Activated CD8-positive, alpha-beta memory T cell treated with anti-CD3 and anti-CD28 coated beads for 36 hours (primary cell): ENCODE measurements at regions not wholly inside any gene's neighbourhood (a gene's known extent, or its start where the extent isn't known, plus 50 kb on each side); places are given as distances from the start of the nearest gene placed in this dataset.

Experiments
- CTCF ChIA-PET: fragments of 350-600 bp; sonication (Branson Sonifier 250); formaldehyde crosslinking; loops from one replicate; lab custom pipeline; 2021; ENCODE audit warnings: antibody characterized with exemption; lab: Charles Lee
- POLR2A ChIA-PET: fragments of 350-600 bp; sonication (Branson Sonifier 250); formaldehyde crosslinking; loops from one replicate; lab custom pipeline; 2021; ENCODE audit warnings: antibody characterized with exemption; lab: Charles Lee

DNA sequence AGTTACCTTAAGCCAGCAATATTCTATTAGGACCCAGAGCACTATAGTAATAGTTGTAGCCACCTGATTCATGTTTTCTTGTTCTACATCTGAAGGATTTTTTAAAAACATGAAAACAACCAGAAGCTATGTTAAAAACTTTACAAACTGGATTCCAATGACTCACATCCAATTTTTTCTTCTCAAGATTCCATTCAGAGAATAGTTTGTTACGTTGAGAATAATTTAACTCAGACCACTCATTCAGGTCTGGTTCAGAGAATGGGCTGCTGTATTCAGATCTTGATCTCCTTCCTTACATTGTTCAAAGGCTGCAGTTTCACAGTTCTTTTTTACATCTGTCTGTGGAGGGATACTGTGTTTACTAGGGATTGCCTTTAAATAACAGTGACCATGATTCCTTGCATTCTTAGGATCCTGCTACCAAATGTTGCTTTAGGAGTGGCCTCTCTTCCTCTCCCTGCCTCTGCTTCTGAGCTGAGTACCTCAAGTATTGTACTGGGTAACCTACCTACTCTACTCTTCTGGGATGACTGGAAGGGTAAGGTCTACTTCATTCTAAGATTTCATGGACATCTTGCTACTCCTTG lies 448.0 kb upstream of the FBXO33 start:
- ChIA-PET CTCF (interaction anchor here (0.6 kb wide), 1 partner anchor 65 kb away, joined by 3 read pairs; no protein-coding TSS in a partner anchor), POLR2A (no interaction called here)

GRCh38 chr14:39877577-39878190 lies 445.5 kb upstream of the FBXO33 start:
- POLR2A ChIA-PET: no interaction called here
- CTCF ChIA-PET: no interaction called here

DNA sequence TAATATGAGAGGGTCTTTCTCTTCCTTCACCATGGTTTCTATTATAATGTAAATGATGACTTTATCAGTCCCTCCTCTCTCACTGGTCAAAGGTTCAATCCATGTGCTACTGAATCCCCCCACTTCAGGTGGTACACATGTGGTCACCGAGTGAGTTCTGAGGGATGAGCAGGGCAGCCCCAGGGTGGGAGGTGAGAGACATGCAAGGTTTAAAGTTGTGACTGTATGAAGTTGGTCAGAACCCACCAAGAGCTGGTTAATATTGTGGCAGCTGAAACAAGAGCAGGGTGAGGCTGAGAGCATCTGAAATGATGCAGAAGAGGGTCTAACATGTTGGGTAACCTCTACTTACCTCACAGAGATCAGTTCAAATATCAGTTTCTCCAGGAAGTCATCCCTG lies 444.7 kb upstream of the FBXO33 start:
- CTCF ChIA-PET: no interaction called here
- POLR2A ChIA-PET: no interaction called here

- CTCF ChIA-PET: no interaction called here
- POLR2A ChIA-PET: no interaction called here
Measured at GRCh38 chr14:39875028-39875427, 442.8 kb upstream of the FBXO33 start.

GRCh38 chr14:39873791-39874190 lies 441.6 kb upstream of the FBXO33 start:
- ChIA-PET POLR2A (no interaction called here), CTCF (no interaction called here)

DNA sequence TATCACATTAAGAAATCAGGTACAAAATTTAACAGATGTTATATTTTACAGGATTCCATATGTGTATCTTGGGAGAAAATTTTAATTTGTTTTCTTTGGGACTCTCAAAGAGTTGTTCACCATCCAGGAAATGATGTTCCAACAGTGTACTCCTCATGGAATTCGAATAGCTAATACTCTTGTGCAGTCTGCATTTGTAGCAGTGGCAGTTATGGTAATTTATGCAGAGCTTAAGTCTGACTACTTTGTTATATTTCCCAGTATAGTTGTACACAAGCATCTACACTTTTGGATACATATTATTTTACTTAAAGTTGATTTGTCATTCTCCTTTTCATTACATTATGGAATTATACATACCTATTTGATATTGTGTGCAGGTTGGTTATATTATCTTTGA lies 436.7 kb upstream of the FBXO33 start:
- POLR2A ChIA-PET: no interaction called here
- CTCF ChIA-PET: no interaction called here

DNA sequence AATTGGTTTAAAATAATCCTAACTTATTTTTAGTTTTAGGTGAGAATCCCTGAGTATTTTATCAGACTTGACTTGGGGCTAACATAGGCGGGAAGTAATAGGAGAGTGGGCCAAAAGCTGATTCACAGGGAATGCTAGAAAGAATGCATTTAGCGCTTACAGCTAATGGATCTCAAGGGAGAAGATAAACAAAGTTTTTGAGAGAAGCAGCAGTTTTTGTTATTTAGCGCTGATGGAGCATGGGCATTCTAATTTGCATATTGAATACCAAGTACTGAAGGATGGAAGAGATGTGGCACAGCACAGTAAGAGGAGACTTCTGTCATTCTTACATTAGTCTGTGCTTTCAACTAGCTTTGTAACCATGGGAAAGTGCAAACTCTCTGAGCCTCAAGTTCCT lies 436.0 kb upstream of the FBXO33 start:
- ChIA-PET CTCF (no interaction called here), POLR2A (no interaction called here)

- POLR2A ChIA-PET: no interaction called here
- CTCF ChIA-PET: no interaction called here
Measured at GRCh38 chr14:39863441-39863840, 431.2 kb upstream of the FBXO33 start.

DNA sequence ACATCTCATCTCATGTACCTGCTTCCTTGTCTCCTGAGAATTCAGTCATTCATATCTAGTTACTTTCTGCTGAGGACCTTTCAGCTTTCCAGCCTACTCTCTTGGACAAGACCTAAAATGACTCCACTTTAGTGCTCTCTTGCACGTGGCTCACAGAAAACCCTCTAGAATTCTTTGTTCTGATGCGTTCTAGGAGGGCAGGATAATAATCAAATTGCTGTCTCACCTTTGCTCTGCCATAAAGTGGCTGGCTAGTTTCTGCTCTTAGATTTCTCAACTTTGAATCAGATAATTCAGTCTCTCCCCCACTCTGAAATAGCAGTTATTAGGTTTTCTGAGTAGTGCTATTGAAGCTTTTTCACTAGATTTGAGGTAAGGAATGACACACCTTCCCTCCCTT lies 429.5 kb upstream of the FBXO33 start:
- ChIA-PET POLR2A (no interaction called here), CTCF (no interaction called here)

DNA sequence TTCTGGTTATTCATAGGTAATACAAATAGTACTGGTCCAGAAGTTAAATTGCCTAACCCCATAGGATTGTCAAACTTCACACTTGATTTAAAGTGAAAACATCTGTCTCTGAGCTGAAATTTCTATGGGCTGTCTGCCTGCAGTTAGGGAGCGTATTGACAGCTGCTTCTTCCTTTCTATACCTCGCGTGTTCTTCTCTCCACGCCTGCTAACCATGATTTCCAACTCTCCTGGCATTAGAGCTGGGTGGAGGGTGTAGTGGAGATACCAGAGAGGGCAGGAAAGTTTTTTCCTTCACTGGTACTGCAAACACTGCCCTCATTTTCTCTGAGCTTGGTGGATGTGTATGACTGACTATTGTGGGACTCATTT lies 429.0 kb upstream of the FBXO33 start:
- CTCF ChIA-PET: no interaction called here
- POLR2A ChIA-PET: no interaction called here

DNA sequence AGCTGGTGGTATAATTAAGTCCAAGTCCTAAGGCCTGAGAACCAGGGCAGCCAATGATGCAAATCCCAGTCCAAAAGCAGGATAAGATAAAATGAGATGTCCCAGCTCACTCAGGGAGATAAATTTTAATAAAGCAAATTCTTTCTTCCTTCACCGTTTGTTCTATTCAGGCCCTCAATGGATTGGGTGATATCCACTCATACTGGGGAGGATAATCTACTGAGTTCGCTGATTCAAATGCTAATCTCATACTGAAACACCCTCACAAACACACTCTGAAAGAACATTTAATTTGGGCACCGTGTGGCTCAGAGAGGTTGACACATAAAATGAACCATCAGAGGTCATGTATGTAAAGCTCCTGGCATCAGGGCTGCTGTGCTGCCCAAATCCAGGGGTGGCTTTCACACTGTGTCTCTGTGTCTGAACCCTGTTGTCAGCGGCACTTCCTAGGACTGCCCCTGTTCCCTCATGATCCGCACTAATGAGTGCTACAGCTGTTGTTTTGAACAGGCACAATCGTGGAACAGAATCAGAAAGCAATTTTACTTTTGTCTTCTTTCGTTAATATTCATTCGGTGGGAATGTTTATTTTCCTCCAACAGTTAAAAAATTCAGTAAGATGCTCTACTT lies 428.5 kb upstream of the FBXO33 start:
- ChIA-PET CTCF (no interaction called here), POLR2A (no interaction called here)

DNA sequence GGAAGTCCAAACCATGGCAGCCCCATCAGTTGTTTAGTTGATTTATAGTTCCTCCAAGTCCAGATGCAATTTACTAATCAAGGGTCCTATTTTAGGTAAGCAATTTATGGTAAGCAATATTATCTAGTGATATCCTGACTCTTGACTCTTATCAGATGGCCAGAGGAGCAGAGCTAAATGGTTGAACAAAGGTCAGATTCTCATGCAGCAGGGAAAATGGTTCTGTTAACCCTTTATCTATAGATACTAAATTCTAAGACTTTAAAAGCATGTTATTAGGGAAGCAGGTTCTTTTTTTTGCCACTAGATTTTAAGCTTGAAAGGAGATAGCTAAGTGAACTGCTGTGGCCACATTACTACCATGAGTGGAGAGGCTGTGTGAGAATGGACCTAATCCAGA lies 427.1 kb upstream of the FBXO33 start:
- POLR2A ChIA-PET: no interaction called here
- CTCF ChIA-PET: no interaction called here

GRCh38 chr14:39857376-39858055 lies 425.3 kb upstream of the FBXO33 start:
- ChIA-PET CTCF (no interaction called here), POLR2A (no interaction called here)

DNA sequence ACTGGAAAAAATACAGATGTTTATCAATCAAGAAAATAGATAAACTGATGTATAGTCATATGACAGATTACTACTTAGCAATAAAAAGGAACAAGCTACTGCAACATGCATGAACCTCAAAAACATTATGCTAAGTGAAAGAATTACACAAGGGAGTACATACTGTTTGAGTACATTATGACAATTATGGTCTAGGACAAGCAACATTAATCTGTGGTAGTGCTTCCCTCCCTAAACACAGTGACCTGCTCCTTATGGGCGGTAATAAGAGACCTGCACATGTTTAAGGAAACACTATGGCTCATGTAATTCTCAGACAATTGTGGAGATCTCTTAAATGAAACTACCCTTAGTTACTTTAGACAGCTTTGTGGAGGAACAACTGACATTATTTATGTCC lies 421.2 kb upstream of the FBXO33 start:
- CTCF ChIA-PET: no interaction called here

GRCh38 chr14:39851202-39851601 lies 419.0 kb upstream of the FBXO33 start:
- ChIA-PET CTCF (no interaction called here), POLR2A (no interaction called here)

More for the DNA sequence above, 421.2 kb upstream of the FBXO33 start:
- POLR2A ChIA-PET: no interaction called here

- ChIA-PET POLR2A (no interaction called here), CTCF (no interaction called here)
Measured at GRCh38 chr14:39847852-39848251, 415.6 kb upstream of the FBXO33 start.

DNA sequence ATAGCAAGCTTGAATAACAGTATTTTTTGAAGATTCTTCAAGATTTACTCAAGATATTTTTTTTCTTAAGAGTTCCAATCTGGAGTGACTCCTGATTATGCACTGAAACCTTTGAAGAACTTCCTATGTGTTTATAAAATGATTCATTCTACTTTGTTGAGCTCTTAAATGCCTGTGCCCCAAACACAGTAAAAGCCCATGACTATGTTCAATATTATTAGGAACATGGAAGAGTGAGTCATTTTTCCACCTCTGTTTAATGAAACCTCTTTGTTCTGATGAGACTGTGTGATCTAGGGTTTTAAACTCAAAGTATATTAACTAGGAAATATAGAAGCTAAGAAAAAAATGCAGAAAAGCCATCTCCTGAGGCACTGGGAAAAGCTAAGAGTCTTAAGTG lies 415.0 kb upstream of the FBXO33 start:
- POLR2A ChIA-PET: no interaction called here

DNA sequence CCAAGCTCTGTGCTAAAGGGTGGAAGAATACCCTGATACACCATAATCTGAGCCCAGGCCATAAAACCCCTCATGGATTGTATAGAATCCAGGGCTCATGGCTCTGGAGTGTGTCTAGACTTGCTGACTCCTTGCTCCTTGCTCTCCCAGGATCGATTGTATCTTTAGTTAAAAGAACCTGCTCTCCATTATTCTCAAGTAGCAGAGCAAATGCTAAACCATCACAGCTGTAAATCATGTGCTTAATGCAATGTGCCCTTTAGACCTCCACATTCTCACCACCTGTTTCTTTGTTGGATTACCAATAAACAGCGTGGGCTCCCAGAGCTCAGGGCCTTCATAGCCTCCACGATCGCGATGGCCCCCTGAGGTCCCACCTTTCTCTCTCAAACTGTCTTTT lies 411.6 kb upstream of the FBXO33 start:
- CTCF ChIA-PET: no interaction called here
- POLR2A ChIA-PET: no interaction called here

More for the DNA sequence above, 415.0 kb upstream of the FBXO33 start:
- CTCF ChIA-PET: no interaction called here

- ChIA-PET POLR2A (no interaction called here), CTCF (no interaction called here)
Measured at GRCh38 chr14:39841088-39841487, 408.9 kb upstream of the FBXO33 start.

DNA sequence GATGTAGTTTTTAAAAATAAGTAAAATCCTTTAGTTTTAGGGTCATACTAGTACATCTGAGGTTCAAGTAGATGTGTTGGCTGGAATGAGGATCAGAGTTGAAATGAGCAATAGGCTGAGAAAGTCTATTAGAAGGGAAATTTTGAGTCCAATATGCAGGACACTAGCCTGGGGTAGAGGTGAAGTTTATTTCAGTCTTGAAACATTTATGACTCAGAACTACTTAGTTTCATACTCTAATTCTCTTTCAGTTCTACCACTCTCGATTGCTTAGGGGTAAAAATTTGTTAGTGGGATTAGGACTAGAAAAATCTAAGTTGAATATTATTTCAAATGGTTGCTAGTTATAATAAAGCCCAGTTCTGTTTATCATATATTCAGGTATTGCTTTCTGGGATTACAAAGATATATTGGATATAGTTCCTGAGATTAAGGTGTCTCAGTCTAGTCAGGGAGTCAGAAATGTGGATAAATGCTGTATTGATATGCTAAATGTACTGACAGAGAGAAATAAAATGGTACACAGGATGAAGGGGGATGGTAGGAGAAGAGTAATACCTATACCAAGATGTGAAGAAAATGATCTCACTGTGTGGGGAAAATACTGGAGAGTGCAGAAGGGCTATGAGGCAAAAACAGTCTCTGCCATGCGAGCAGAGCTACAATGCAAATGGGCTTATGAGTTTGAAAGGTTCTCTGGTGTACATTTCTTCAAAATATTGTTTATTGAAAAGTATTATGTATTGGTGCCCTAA lies 395.8 kb upstream of the FBXO33 start:
- POLR2A ChIA-PET: no interaction called here
- CTCF ChIA-PET: no interaction called here
